SK-N-SH treated with all-trans-retinoic acid at 6 μM for 48 hours (cell line): ENCODE measurements at regions not wholly inside any gene's neighbourhood (a gene's known extent, or its start where the extent isn't known, plus 50 kb on each side); places are given as distances from the start of the nearest gene placed in this dataset.

Experiments
- ARNTL ChIP-seq: fragments of 450-650 bp; formaldehyde crosslinking; IDR thresholded peaks from 2 replicates; pipeline ENCODE4 v1.5.0; 2020; ENCODE audit warnings: low read depth, mild to moderate bottlenecking, moderate library complexity, borderline replicate concordance
- CREB5 ChIP-seq: fragments of 250-450 bp; sonication (Bioruptor Pico); IDR thresholded peaks from 2 replicates; pipeline ENCODE4 v1.5.1; 2020; ENCODE audit warnings: low read depth, mild to moderate bottlenecking, moderate library complexity
- GLIS3 ChIP-seq: fragments of 250-450 bp; sonication (Bioruptor Pico); IDR thresholded peaks from 2 replicates; pipeline ENCODE4 v1.5.0; 2020; ENCODE audit warnings: mild to moderate bottlenecking, moderate library complexity
- SNAI2 ChIP-seq: fragments of 250-450 bp; sonication (Bioruptor Pico); IDR thresholded peaks from 2 replicates; pipeline ENCODE4 v1.5.0; 2020; ENCODE audit warnings: mild to moderate bottlenecking, moderate library complexity
- TF ChIP-seq, protein P1 (sequence below): fragments of 250-450 bp; sonication (Bioruptor Pico); IDR thresholded peaks from 2 replicates; pipeline ENCODE4 v1.8.0; 2021; ENCODE audit warnings: low read depth, mild to moderate bottlenecking, moderate library complexity, borderline replicate concordance
- TF ChIP-seq, protein P2 (sequence below): fragments of 250-450 bp; sonication (Bioruptor Pico); IDR thresholded peaks from 2 replicates; pipeline ENCODE4 v1.8.0; 2020; ENCODE audit warnings: mild to moderate bottlenecking, moderate library complexity, borderline replicate concordance
- TF ChIP-seq, protein P3 (sequence below): fragments of 250-450 bp; sonication (Bioruptor Pico); IDR thresholded peaks from 2 replicates; pipeline ENCODE4 v1.5.0; 2020; ENCODE audit warnings: mild to moderate bottlenecking, moderate library complexity

DNA sequence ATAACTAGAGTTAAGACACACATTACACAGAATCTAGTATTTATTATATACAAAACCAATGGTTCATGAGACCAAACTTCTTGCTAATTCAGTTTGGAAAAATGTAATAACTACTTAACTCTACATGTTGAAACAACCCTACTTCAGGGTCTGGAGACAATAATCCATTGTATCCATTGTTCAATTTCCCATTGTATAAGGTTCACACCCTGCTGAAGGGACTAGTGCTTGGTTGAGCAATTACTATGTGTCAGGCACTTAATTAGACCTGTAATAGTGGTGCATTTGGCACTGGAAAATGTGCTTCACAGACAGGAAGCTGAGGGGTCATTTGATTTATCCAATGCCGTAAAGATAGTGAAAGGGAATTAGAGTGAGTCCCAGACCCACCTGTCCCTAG lies 114.3 kb upstream of the PAPPA start:
- TF ChIP-seq, protein P1, sequence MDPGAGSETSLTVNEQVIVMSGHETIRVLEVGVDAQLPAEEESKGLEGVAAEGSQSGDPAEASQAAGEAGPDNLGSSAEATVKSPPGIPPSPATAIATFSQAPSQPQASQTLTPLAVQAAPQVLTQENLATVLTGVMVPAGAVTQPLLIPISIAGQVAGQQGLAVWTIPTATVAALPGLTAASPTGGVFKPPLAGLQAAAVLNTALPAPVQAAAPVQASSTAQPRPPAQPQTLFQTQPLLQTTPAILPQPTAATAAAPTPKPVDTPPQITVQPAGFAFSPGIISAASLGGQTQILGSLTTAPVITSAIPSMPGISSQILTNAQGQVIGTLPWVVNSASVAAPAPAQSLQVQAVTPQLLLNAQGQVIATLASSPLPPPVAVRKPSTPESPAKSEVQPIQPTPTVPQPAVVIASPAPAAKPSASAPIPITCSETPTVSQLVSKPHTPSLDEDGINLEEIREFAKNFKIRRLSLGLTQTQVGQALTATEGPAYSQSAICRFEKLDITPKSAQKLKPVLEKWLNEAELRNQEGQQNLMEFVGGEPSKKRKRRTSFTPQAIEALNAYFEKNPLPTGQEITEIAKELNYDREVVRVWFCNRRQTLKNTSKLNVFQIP (CRISPR knock-in tag): no peak
- TF ChIP-seq SNAI2 (no peak), CREB5 (CRISPR knock-in tag) (no peak), ARNTL (CRISPR knock-in tag) (no peak), GLIS3 (no peak)
- TF ChIP-seq, protein P2, sequence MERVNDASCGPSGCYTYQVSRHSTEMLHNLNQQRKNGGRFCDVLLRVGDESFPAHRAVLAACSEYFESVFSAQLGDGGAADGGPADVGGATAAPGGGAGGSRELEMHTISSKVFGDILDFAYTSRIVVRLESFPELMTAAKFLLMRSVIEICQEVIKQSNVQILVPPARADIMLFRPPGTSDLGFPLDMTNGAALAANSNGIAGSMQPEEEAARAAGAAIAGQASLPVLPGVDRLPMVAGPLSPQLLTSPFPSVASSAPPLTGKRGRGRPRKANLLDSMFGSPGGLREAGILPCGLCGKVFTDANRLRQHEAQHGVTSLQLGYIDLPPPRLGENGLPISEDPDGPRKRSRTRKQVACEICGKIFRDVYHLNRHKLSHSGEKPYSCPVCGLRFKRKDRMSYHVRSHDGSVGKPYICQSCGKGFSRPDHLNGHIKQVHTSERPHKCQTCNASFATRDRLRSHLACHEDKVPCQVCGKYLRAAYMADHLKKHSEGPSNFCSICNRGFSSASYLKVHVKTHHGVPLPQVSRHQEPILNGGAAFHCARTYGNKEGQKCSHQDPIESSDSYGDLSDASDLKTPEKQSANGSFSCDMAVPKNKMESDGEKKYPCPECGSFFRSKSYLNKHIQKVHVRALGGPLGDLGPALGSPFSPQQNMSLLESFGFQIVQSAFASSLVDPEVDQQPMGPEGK (CRISPR knock-in tag): no peak
- TF ChIP-seq, protein P3, sequence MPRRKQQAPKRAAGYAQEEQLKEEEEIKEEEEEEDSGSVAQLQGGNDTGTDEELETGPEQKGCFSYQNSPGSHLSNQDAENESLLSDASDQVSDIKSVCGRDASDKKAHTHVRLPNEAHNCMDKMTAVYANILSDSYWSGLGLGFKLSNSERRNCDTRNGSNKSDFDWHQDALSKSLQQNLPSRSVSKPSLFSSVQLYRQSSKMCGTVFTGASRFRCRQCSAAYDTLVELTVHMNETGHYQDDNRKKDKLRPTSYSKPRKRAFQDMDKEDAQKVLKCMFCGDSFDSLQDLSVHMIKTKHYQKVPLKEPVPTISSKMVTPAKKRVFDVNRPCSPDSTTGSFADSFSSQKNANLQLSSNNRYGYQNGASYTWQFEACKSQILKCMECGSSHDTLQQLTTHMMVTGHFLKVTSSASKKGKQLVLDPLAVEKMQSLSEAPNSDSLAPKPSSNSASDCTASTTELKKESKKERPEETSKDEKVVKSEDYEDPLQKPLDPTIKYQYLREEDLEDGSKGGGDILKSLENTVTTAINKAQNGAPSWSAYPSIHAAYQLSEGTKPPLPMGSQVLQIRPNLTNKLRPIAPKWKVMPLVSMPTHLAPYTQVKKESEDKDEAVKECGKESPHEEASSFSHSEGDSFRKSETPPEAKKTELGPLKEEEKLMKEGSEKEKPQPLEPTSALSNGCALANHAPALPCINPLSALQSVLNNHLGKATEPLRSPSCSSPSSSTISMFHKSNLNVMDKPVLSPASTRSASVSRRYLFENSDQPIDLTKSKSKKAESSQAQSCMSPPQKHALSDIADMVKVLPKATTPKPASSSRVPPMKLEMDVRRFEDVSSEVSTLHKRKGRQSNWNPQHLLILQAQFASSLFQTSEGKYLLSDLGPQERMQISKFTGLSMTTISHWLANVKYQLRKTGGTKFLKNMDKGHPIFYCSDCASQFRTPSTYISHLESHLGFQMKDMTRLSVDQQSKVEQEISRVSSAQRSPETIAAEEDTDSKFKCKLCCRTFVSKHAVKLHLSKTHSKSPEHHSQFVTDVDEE (CRISPR knock-in tag): no peak
